Upper lobe of right lung (tissue), 1 donor: ENCODE measurements at regions not wholly inside any gene's neighbourhood (a gene's known extent, or its start where the extent isn't known, plus 50 kb on each side); places are given as distances from the start of the nearest gene placed in this dataset.

ENCODE experiments used
- ATAC-seq: fragments of 200-7000 bp; cut with Tn5 transposase; one replicate; pipeline ENCODE4 v1.9.1; 2020; ENCODE audit warnings: mild to moderate bottlenecking, moderate library complexity
- DNase-seq: peaks from one replicate; pipeline ENCODE4 v3.0.0-alpha.2; 2020
- H3K27ac ChIP-seq: fragments of 200-600 bp; one replicate; pipeline ENCODE4 v1.8.0; 2022
- H3K27me3 ChIP-seq: fragments of 200-600 bp; one replicate; pipeline ENCODE4 v1.8.0; 2022; ENCODE audit warnings: mild to moderate bottlenecking
- H3K36me3 ChIP-seq: fragments of 200-600 bp; one replicate; pipeline ENCODE4 v1.8.0; 2022
- H3K4me1 ChIP-seq: fragments of 200-600 bp; one replicate; pipeline ENCODE4 v1.8.0; 2022
- H3K4me3 ChIP-seq: fragments of 200-600 bp; one replicate; pipeline ENCODE4 v1.8.0; 2022; ENCODE audit warnings: mild to moderate bottlenecking
- H3K9me3 ChIP-seq: fragments of 200-600 bp; one replicate; pipeline ENCODE4 v1.8.0; 2022
- CTCF ChIP-seq: fragments of 200-600 bp; IDR thresholded peaks from one replicate; pipeline ENCODE4 v1.8.0; 2022; ENCODE audit warnings: antibody characterized with exemption
- intact Hi-C: fragments of 100-400 bp; cut with DNase I; formaldehyde crosslinking; loops from one replicate; pipeline ENCODE4 v1.11.0; 2022
- donor health status: DM: no; HTN: yes; CAD: no; lungs with severe emphysema.

DNA sequence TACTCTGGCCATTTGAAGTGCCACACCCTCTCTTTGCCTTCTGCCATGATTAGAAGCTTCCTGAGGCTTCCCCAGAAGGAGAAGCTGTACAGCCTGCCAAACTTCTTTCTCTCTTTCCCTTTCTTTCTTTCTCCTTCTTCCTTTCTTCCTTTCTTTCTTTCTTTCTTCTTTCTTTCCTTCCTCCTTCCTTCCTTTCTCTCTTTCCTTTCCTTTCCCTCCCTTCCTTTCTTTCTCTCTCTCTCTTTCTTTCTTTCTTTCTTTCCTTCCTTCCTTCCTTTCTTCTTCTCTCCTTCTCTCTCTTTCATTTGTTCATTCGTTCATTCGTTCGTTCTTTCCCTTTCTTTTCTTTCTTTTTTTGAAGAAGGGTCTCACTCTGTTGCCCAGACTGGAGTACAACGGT lies 931.0 kb downstream of the TTLL7 start:
- intact Hi-C loops, result no loop called here
- H3K4me1 ChIP-seq, result no peaks in the 10 kb centered on the region
- no peak for TF ChIP-seq CTCF
- no peaks in the 10 kb centered on the region for H3K36me3 ChIP-seq
- no peaks in the 10 kb centered on the region for H3K27me3 ChIP-seq
- no peak overlapping the region for H3K27ac ChIP-seq
- no peak overlapping the region for H3K4me3 ChIP-seq
- DNase-seq (no peak), ATAC-seq (no peak)
- no peaks in the 10 kb centered on the region for H3K9me3 ChIP-seq

DNA sequence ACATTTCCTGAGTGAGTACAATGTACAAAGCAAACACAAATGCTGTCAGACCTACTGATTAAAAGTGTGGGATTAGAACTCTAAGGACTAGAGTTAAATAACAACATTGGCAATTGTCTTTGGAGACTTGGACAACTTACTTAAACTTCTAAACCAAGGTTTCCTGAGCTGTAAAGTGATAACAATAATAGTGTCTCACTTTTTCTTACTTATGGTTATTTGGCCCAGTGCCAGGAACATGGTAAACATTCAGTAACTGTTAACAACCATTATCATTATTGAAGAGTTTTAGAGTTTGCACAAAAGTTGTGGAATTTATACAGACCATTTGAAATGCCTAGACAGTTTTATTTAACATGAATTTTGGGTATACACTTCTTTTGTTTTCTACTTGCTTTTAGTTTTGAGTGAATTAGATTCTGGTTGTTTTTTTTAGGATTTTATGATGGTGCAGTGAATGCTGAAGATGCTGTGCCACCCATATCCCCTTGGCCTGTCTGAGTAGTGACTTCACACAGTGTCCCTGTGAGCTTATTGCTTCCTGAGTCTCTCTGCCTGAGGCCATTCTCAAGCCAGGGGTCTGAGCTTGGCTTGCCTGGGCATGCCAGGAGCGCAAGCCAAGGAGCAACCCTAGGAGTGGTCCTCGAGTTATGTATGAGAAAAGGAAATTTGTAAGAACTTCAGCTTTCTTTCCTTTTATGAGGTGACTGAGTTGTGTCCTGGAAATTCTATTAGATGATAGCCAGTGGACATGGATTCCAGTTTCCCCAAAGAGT lies 932.8 kb downstream of the TTLL7 start:
- Histone ChIP-seq H3K9me3 (no peaks in the 10 kb centered on the region), H3K27ac (no peak overlapping the region), H3K4me3 (no peak overlapping the region), H3K36me3 (no peaks in the 10 kb centered on the region), H3K27me3 (no peaks in the 10 kb centered on the region), H3K4me1 (no peaks in the 10 kb centered on the region)
- intact Hi-C loops, result no loop called here
- TF ChIP-seq CTCF, result no peak
- no peak for ATAC-seq
- no peak for DNase-seq

DNA sequence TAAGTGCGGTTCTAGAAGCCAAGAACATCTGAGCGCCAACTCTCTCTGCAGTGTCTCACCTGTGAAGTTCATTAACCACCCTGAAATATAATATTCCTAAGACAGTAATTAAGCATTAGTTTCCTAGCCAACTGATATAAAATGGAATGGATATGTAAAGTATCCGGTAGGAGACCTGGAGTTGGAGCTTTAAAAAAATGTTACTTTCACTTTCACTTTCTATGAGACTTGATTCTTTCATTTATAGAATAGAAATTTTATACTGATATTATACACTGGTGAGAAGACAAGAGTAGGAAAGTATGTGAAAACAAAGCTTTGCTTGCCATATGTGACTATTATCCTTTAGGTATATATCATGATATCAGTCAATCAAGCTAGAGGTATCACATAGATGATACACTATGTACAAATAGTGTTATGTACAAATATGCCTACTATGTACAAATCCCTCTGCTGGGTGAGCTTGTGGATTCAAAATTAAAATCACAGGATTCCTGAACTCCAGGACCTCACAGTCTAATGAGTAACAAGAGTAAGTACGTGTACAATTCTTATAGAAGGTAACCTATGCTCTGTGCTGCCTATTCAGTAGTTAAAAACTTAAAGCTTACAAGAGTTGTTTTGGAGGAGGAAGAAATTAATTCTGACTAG lies 934.2 kb downstream of the TTLL7 start:
- no peaks in the 10 kb centered on the region for H3K36me3 ChIP-seq
- no peaks in the 10 kb centered on the region for H3K4me1 ChIP-seq
- H3K4me3 ChIP-seq, result no peak overlapping the region
- TF ChIP-seq CTCF, result no peak
- no peak overlapping the region for H3K27ac ChIP-seq
- no peaks in the 10 kb centered on the region for H3K27me3 ChIP-seq
- ATAC-seq (no peak), DNase-seq (no peak)
- H3K9me3 ChIP-seq, result no peaks in the 10 kb centered on the region
- intact Hi-C loops, result no loop called here

DNA sequence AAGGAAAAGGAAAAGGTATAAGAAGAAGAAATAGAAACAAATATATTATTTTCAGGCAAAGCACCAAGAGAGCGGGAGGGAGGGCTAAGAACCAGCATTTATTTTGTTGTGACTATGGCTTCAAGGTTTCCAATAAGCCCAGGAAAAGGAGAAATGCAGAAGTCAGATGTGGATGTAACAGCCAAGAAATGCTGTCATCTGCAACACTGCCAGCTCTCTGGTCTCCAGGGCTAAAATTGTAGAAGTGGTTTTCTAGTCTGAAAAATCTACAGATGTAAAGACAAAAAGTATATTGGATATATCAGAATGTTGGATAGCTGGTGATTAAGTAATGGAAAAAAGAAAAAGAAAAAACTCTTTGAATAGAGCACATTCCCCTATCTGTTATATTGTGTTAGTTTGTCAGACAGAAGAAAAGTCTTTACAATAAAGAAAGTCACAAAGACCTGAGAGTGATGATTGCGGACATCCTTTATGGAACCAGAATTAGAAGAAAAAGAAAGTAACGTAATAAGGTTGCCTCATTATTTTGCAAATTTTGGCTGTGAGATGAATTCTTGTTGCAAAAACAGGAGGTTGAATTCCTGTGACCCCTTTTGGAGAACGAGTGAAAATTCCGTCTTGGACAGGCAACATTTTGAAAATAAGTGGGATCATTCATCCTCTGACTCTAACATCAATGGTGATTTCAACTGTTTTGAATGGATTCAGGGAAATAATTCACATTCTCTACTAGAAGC lies 938.1 kb downstream of the TTLL7 start:
- no peak for ATAC-seq

GRCh38 chr1:83060221-83060620 lies 938.7 kb downstream of the TTLL7 start:
- intact Hi-C loops, result no loop called here
- Histone ChIP-seq H3K9me3 (no peaks in the 10 kb centered on the region), H3K4me3 (no peak overlapping the region), H3K27ac (no peak overlapping the region), H3K36me3 (no peaks in the 10 kb centered on the region), H3K27me3 (no peaks in the 10 kb centered on the region), H3K4me1 (no peaks in the 10 kb centered on the region)
- ATAC-seq (no peak), DNase-seq (no peak)
- no peak for TF ChIP-seq CTCF

More for the DNA sequence above, 938.1 kb downstream of the TTLL7 start:
- no peaks in the 10 kb centered on the region for H3K36me3 ChIP-seq
- H3K27me3 ChIP-seq, result no peaks in the 10 kb centered on the region
- no peaks in the 10 kb centered on the region for H3K4me1 ChIP-seq
- H3K9me3 ChIP-seq, result no peaks in the 10 kb centered on the region
- H3K4me3 ChIP-seq, result no peak overlapping the region
- TF ChIP-seq CTCF, result no peak
- DNase-seq, result no peak
- intact Hi-C loops, result no loop called here
- H3K27ac ChIP-seq, result no peak overlapping the region
